ELR (cell line): ENCODE measurements at regions not wholly inside any gene's neighbourhood (a gene's known extent, or its start where the extent isn't known, plus 50 kb on each side); places are given as distances from the start of the nearest gene placed in this dataset.
A peak's percentile ranks its signal among the peaks of the same experiment; 100 is the strongest.

Experiments used
- DNase-seq: peaks from one replicate; pipeline ENCODE4 v3.0.0-alpha.2; 2015; ENCODE audit warnings: low read depth

- DNase-seq: no peak
Measured at GRCh38 chr9:118187408-118187807, 483.2 kb downstream of the TLR4 start.

GRCh38 chr9:118189615-118190014, 485.4 kb downstream of the TLR4 start:
- no peak for DNase-seq

GRCh38 chr9:118192807-118193206, 488.6 kb downstream of the TLR4 start:
- no peak for DNase-seq

- DNase-seq: no peak
Measured at GRCh38 chr9:118209343-118209742, 505.1 kb downstream of the TLR4 start.

GRCh38 chr9:118215549-118215948, 511.3 kb downstream of the TLR4 start:
- no peak for DNase-seq

- no peak for DNase-seq
Measured at GRCh38 chr9:118222375-118222774, 518.2 kb downstream of the TLR4 start.

GRCh38 chr9:118223111-118223510, 518.9 kb downstream of the TLR4 start:
- no peak for DNase-seq

- no peak for DNase-seq
Measured at GRCh38 chr9:118230329-118230728, 526.1 kb downstream of the TLR4 start.

- no peak for DNase-seq
Measured at GRCh38 chr9:118236625-118237024, 532.4 kb downstream of the TLR4 start.

- no peak for DNase-seq
Measured at GRCh38 chr9:118238139-118238538, 533.9 kb downstream of the TLR4 start.

GRCh38 chr9:118252027-118252426, 547.8 kb downstream of the TLR4 start:
- no peak for DNase-seq

GRCh38 chr9:118262191-118262590, 558.0 kb downstream of the TLR4 start:
- DNase-seq: no peak

- no peak for DNase-seq
Measured at GRCh38 chr9:118263949-118264348, 559.7 kb downstream of the TLR4 start.

- DNase-seq: no peak
Measured at GRCh38 chr9:118268046-118268445, 563.8 kb downstream of the TLR4 start.

GRCh38 chr9:118269623-118270022, 565.4 kb downstream of the TLR4 start:
- DNase-seq: no peak

- no peak for DNase-seq
Measured at GRCh38 chr9:118271331-118271730, 567.1 kb downstream of the TLR4 start.

GRCh38 chr9:118271936-118272335, 567.7 kb downstream of the TLR4 start:
- DNase-seq: peak; percentile 1

- no peak for DNase-seq
Measured at GRCh38 chr9:118273048-118273447, 568.8 kb downstream of the TLR4 start.

GRCh38 chr9:118276784-118277183, 572.6 kb downstream of the TLR4 start:
- no peak for DNase-seq

- no peak for DNase-seq
Measured at GRCh38 chr9:118281772-118282171, 577.6 kb downstream of the TLR4 start.

GRCh38 chr9:118283488-118283887, 579.3 kb downstream of the TLR4 start:
- no peak for DNase-seq

GRCh38 chr9:118290116-118290515, 585.9 kb downstream of the TLR4 start:
- no peak for DNase-seq

GRCh38 chr9:118295413-118295812, 591.2 kb downstream of the TLR4 start:
- no peak for DNase-seq

- no peak for DNase-seq
Measured at GRCh38 chr9:118302721-118303120, 598.5 kb downstream of the TLR4 start.

- no peak for DNase-seq
Measured at GRCh38 chr9:118303216-118303615, 599.0 kb downstream of the TLR4 start.
